ENCODE measurements at regions not wholly inside any gene's neighbourhood (a gene's known extent, or its start where the extent isn't known, plus 50 kb on each side); places are given as distances from the start of the nearest gene placed in this dataset.

DNA sequence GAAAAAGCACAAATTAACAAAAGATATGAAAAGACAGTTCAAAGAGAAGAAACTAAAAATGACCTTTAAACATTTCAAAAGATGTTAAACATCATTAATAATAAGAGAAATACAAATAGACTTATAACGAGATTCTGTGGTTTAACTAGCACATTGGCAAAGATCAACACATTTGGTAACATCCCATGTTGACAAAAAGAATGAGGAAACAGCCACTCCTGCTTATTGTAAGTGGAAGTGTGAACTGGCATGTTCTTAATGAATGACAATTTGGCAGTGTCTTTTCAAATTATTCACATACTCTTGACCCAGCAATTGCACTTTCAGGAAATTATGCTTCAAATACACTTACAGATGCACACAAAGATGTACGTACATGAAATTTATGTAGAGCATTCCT, 176.3 kb downstream of the TLE1 start:
- TF ChIP-seq, protein P1, sequence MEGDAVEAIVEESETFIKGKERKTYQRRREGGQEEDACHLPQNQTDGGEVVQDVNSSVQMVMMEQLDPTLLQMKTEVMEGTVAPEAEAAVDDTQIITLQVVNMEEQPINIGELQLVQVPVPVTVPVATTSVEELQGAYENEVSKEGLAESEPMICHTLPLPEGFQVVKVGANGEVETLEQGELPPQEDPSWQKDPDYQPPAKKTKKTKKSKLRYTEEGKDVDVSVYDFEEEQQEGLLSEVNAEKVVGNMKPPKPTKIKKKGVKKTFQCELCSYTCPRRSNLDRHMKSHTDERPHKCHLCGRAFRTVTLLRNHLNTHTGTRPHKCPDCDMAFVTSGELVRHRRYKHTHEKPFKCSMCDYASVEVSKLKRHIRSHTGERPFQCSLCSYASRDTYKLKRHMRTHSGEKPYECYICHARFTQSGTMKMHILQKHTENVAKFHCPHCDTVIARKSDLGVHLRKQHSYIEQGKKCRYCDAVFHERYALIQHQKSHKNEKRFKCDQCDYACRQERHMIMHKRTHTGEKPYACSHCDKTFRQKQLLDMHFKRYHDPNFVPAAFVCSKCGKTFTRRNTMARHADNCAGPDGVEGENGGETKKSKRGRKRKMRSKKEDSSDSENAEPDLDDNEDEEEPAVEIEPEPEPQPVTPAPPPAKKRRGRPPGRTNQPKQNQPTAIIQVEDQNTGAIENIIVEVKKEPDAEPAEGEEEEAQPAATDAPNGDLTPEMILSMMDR (conservative IDR thresholded peaks at IDR 0.05; ENCODE audit: low read length): no peak
- no peak for TF ChIP-seq EZH2phosphoT487 (IDR thresholded peaks at IDR 0.05; ENCODE audit: borderline replicate concordance)

Measured in Loucy (cell line).